Endometrial microvascular endothelial cells (primary cell): ENCODE measurements at regions not wholly inside any gene's neighbourhood (a gene's known extent, or its start where the extent isn't known, plus 50 kb on each side); places are given as distances from the start of the nearest gene placed in this dataset.

Experiments
- in situ Hi-C: cut with HindIII; loops from 2 replicates; pipeline ENCODE4 v1.10.0; 2017; ENCODE audit warnings: low sequenced_read_pairs, low pct_unique_long_range_greater_than_20kb; ENCODE audit errors: inconsistent ontology term

GRCh38 chr7:25481891-25482290 is 253.6 kb upstream of the NPVF start:
- in situ Hi-C loops, result no loop called here

- in situ Hi-C loops, result no loop called here
Observed at GRCh38 chr7:25482631-25483030, 254.3 kb upstream of the NPVF start.

DNA sequence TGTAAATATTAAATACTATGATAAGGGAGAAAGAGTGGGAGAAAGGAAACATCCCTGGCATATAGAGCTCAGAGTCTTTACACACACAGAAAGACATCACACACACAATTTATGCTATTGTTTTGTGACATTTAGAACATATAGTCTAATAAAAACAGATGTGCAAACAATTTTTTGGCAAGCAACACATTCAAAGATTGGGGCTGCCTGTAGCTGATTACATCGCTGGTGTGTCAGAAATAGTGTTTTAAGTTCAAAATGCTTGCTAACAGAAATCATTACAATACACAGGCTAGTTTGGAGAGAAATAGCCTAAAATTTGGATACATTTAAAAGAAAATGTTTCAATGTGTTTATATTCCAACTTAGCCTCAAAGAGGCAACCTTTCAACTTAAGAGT is 256.7 kb upstream of the NPVF start:
- in situ Hi-C loops, result no loop called here

- in situ Hi-C loops, result no loop called here
Observed at GRCh38 chr7:25486656-25487055, 258.4 kb upstream of the NPVF start.

- in situ Hi-C loops, result no loop called here
Observed at GRCh38 chr7:25493805-25494366, 265.6 kb upstream of the NPVF start.

GRCh38 chr7:25494896-25495295 is 266.6 kb upstream of the NPVF start:
- in situ Hi-C loops, result no loop called here

- in situ Hi-C loops, result no loop called here
Observed at GRCh38 chr7:25495342-25496250, 267.3 kb upstream of the NPVF start.

GRCh38 chr7:25496476-25497368 is 268.4 kb upstream of the NPVF start:
- in situ Hi-C loops, result no loop called here

DNA sequence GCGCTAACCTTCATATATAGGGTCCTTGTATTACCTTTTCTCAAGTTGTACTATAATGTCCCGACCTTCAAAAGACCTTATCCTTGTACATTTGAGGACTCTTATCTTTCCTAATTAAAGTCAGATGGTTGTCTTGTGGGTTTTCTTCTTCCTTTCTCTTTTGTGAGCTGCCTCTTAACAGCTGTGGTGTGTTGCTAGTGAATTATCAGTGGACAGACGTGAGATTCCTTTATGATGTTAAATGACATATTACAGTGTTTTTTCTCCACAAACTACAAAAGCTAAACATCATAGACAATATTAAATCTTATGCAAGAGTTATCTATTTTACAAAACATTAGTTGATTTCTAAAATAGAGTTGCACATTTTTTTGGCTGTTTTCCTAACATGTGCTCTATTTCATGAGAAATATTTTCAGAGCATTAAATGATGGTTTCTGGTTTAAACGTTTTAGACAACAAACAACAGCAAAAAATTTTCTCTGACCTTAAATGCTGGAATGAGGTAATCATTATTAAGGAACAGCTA is 272.2 kb upstream of the NPVF start:
- in situ Hi-C loops, result no loop called here

DNA sequence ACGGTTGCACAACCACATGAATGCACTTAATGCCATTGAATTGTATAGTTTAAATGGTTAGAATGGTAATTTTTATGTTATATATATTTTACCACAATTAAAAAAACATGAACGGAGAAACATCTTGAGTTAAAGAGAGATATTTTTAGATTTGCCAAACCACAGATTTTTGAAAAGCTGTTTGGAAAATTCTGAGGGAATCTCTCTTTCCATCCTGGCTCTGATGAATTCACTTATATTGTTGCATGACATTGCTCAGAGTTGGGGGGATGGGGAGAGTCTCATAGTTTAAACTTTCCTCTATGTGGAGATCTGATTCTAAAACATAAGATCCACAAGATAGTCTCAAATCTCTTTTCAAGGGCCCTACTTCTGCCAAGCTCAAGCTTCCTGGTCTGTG is 275.0 kb upstream of the NPVF start:
- in situ Hi-C loops, result no loop called here

- in situ Hi-C loops, result no loop called here
Observed at GRCh38 chr7:25512061-25512687, 283.9 kb upstream of the NPVF start.

GRCh38 chr7:25515633-25516275 is 287.5 kb upstream of the NPVF start:
- in situ Hi-C loops, result no loop called here

DNA sequence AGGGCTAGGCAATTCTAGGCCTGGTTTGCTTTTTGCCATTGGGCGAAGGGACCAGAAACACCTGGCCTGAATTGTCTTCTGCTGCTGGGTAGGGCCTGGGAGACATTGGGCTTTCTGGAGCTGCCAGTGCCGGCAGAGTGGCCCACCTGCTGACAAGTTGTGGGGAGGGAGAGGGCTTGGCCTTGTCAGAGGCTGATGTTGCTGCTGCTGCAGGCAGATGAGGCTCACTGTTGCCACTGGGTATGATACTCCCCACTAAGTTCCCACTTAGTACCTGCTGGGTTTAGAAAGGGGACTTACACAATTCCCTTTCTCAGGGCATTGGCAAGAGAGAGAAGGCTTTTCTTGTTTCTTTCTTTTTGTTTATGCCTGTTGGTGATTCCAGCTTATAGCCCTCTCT is 289.6 kb upstream of the NPVF start:
- in situ Hi-C loops, result no loop called here

DNA sequence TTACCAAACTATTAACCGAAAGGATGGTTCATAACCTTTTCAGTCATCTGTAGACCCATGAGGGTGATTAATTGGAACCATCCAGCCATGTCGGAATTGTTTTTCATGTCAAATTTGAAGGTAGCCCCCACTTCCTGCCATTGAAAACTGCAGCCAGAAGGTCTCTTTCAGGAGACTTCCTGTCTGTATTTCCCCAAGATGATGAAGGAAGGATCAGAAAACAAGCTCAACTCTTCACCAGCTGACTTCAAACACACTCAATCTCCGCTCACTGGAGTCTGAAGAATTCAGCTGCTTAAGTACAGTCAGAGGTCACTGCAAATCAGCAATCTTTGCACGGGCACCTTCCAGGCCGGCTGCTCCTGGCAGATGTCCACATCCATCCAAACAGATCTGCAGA is 291.7 kb upstream of the NPVF start:
- in situ Hi-C loops, result no loop called here

- in situ Hi-C loops, result no loop called here
Observed at GRCh38 chr7:25520516-25520915, 292.2 kb upstream of the NPVF start.

DNA sequence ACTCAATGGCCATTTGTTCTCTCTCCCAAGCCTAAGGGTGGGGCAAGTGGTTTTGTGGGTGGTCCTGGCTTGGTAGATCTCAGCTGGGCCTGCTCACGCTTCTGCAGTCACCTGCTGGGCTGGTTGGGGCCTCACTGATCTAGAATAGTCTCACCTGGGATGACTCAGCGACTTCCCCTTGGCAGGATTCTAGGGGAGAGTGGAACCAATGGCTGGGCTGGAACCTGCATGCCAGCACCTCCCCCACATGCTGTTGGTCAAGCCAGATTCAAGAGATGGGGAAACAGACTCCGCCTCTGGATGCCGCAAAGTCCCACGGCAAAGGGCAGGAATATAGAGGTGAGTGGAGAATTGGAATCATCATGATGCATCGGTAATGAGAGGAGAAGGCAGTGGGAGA is 292.9 kb upstream of the NPVF start:
- in situ Hi-C loops, result no loop called here

DNA sequence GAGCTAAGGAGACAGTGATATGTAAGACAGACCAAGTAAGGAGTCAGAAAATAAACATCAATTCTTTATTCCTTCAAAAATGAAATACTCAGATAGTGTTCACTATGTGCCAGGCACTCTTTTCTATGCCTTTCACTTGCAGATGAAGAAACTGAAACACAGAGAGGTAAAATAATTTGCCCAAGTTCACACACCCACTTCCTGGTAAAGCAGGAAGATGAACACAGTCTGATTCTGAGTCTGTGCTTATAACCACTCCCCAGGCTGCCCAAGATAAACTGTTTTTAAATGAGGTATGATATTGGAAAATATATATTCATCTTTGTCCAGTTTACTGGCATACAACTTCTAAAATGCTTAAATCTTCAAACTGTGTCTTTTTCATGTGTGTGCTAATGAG is 294.4 kb upstream of the NPVF start:
- in situ Hi-C loops, result no loop called here

DNA sequence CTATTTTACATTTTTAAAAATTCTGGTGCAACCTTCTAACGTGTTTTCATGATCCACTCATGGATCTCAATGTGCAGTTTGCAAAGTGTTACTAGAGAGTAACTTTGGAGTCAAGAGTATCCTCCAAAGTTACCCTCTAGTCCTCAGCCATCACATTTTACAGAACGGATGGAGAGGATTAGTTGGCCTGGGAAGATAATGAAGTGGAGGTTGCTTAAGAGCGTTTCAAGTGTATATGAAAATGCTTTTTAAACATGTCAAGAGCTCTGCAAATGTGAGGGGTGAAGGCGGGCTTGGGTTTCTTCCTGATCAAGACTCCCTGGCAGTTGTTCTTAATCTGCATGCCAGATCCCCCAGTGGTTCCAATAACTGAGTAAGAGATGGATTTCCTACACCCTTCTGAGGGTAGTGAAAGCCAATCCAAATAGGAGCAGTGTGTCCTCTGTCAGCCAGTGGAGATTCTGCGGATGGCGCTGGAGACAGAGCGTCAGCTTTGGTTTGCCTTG is 299.4 kb upstream of the NPVF start:
- in situ Hi-C loops, result no loop called here
